SK-N-SH treated with all-trans-retinoic acid at 6 μM for 48 hours (cell line): ENCODE measurements at regions not wholly inside any gene's neighbourhood (a gene's known extent, or its start where the extent isn't known, plus 50 kb on each side); places are given as distances from the start of the nearest gene placed in this dataset.

Experiments
- CREB5 ChIP-seq: fragments of 250-450 bp; sonication (Bioruptor Pico); IDR thresholded peaks from 2 replicates; pipeline ENCODE4 v1.5.1; 2020; ENCODE audit warnings: low read depth, mild to moderate bottlenecking, moderate library complexity
- CSRNP3 ChIP-seq: fragments of 250-450 bp; sonication (Bioruptor Pico); IDR thresholded peaks from 2 replicates; pipeline ENCODE4 v1.5.1; 2021; ENCODE audit warnings: mild to moderate bottlenecking, moderate library complexity
- GLIS3 ChIP-seq: fragments of 250-450 bp; sonication (Bioruptor Pico); IDR thresholded peaks from 2 replicates; pipeline ENCODE4 v1.5.0; 2020; ENCODE audit warnings: mild to moderate bottlenecking, moderate library complexity
- POU6F1 ChIP-seq: fragments of 250-450 bp; sonication (Bioruptor Pico); IDR thresholded peaks from 2 replicates; pipeline ENCODE4 v1.8.0; 2021; ENCODE audit warnings: low read depth, mild to moderate bottlenecking, moderate library complexity, borderline replicate concordance
- PPARA ChIP-seq: fragments of 250-450 bp; sonication (Bioruptor Pico); IDR thresholded peaks from 2 replicates; pipeline ENCODE4 v1.5.0; 2020; ENCODE audit warnings: mild to moderate bottlenecking, borderline replicate concordance
- RARB ChIP-seq: fragments of 250-450 bp; sonication (Bioruptor Pico); IDR thresholded peaks from 2 replicates; pipeline ENCODE4 v1.8.0; 2021; ENCODE audit warnings: mild to moderate bottlenecking, moderate library complexity
- TOX ChIP-seq: fragments of 250-450 bp; sonication (Bioruptor Pico); IDR thresholded peaks from 2 replicates; pipeline ENCODE4 v1.8.0; 2021; ENCODE audit warnings: mild to moderate bottlenecking, moderate library complexity, borderline replicate concordance
- TSHZ2 ChIP-seq: fragments of 250-450 bp; sonication (Bioruptor Pico); IDR thresholded peaks from 2 replicates; pipeline ENCODE4 v1.5.0; 2020; ENCODE audit warnings: mild to moderate bottlenecking, moderate library complexity
- ZNF70 ChIP-seq: fragments of 450-650 bp; formaldehyde crosslinking; IDR thresholded peaks from 2 replicates; pipeline ENCODE4 v1.5.0; 2020; ENCODE audit warnings: mild to moderate bottlenecking, moderate library complexity

GRCh38 chr14:104339829-104340228 lies 201.4 kb downstream of the KIF26A start:
- TF ChIP-seq ZNF70 (CRISPR knock-in tag) (no peak), RARB (CRISPR knock-in tag) (no peak), GLIS3 (no peak), PPARA (CRISPR knock-in tag) (no peak), CSRNP3 (CRISPR knock-in tag) (no peak), CREB5 (CRISPR knock-in tag) (no peak), POU6F1 (CRISPR knock-in tag) (no peak), TOX (CRISPR knock-in tag) (no peak), TSHZ2 (CRISPR knock-in tag) (no peak)
